Endothelial cell of umbilical vein (primary cell): ENCODE measurements at regions not wholly inside any gene's neighbourhood (a gene's known extent, or its start where the extent isn't known, plus 50 kb on each side); places are given as distances from the start of the nearest gene placed in this dataset.

Experiments
- BruUV-seq: library from RNA; stranded (reverse); fragments of 400-500 nt; replicated peaks from 2 replicates; lab custom pipeline; 2021; lab: Mats Ljungman, UMichigan
- CTCF ChIA-PET: fragments of 300-600, 350-600 bp; sonication (Branson Sonifier 250); formaldehyde crosslinking; loops from one replicate; lab custom pipeline; 2021; ENCODE audit warnings: antibody characterized with exemption, inconsistent platforms; lab: Charles Lee
- POLR2A ChIA-PET: fragments of 300-600, 350-600 bp; sonication (Branson Sonifier 250); formaldehyde crosslinking; loops from one replicate; lab custom pipeline; 2021; ENCODE audit warnings: antibody characterized with exemption, inconsistent platforms; lab: Charles Lee
- DNase-seq: peaks from one replicate; pipeline ENCODE4 v3.0.0-alpha.2; 2011; ENCODE audit warnings: low read depth, low spot score
- FAIRE-seq: peaks from 2 replicates; lab custom pipeline; 2011; peaks lifted over from hg19 to GRCh38; lab: Jason Lieb, UNC
- H2AFZ ChIP-seq: 2 replicates; pipeline ENCODE4 v1.6.0; 2012; ENCODE audit warnings: low read depth, low read length, control low read depth, inconsistent platforms
- H3K27ac ChIP-seq: 2 replicates; pipeline ENCODE4 v1.5.1; 2011; ENCODE audit warnings: low read depth, mild to moderate bottlenecking, control low read depth, low read length, moderate library complexity; ENCODE audit not compliant: insufficient read depth
- H3K27me3 ChIP-seq, 2 experiments: 2 replicates each; pipeline versions ENCODE4 v1.6.0 to v1.6.1; 2011; ENCODE audit warnings: low read length in 2 of 2, mixed read lengths in 1 of 2; ENCODE audit not compliant: control insufficient read depth in 2 of 2, insufficient read depth in 2 of 2
- H3K36me3 ChIP-seq, 2 experiments: 2 replicates in 1 of 2; 3 replicates in 1 of 2; pipeline ENCODE4 v1.5.1; 2011; ENCODE audit warnings: low read length in 2 of 2, mild to moderate bottlenecking in 1 of 2, moderate library complexity in 1 of 2; ENCODE audit not compliant: control insufficient read depth in 2 of 2, insufficient read depth in 2 of 2; ENCODE audit errors: extremely low read depth in 1 of 2
- H3K4me1 ChIP-seq: 3 replicates; pipeline ENCODE4 v1.5.1; 2011; ENCODE audit warnings: mild to moderate bottlenecking, low read length; ENCODE audit not compliant: control insufficient read depth, insufficient read depth; ENCODE audit errors: extremely low read depth
- H3K4me2 ChIP-seq: 2 replicates; pipeline ENCODE4 v1.6.1; 2011; ENCODE audit warnings: low read length, control low read depth, mixed read lengths; ENCODE audit not compliant: insufficient read depth
- H3K4me3 ChIP-seq, 3 experiments: fragments of 200-600 bp in 1 of 3; sonication (generic), shearing (Covaris generic) in 1 of 3; replicated peaks in 1 of 3; 2 replicates each; pipeline ENCODE4 v1.5.1; 2011 to 2016; ENCODE audit warnings: control low read depth in 3 of 3, low read length in 3 of 3, mild to moderate bottlenecking in 2 of 3, inconsistent platforms in 1 of 3, low read depth in 1 of 3, moderate library complexity in 1 of 3; ENCODE audit not compliant: insufficient read depth in 1 of 3
- H3K79me2 ChIP-seq: 2 replicates; pipeline ENCODE4 v1.6.0; 2012; ENCODE audit warnings: low read length, inconsistent platforms; ENCODE audit not compliant: control insufficient read depth, insufficient read depth
- H3K9ac ChIP-seq: replicated peaks from 2 replicates; pipeline ENCODE3; 2011; ENCODE audit warnings: low read length, control low read depth; ENCODE audit not compliant: insufficient read depth; ENCODE audit errors: extremely low read depth
- H3K9me1 ChIP-seq: replicated peaks from 3 replicates; pipeline ENCODE4 v1.6.0; 2011; ENCODE audit warnings: mild to moderate bottlenecking, low read length; ENCODE audit not compliant: control insufficient read depth, insufficient read depth; ENCODE audit errors: extremely low read depth
- H3K9me3 ChIP-seq: replicated peaks from 2 replicates; pipeline ENCODE4 v1.5.1; 2012; ENCODE audit warnings: low read length, inconsistent platforms; ENCODE audit not compliant: control insufficient read depth, insufficient read depth
- H4K20me1 ChIP-seq: replicated peaks from 2 replicates; pipeline ENCODE3; 2011; ENCODE audit warnings: mild to moderate bottlenecking, low read length; ENCODE audit not compliant: control insufficient read depth, insufficient read depth; ENCODE audit errors: extremely low read depth
- EZH2 ChIP-seq: IDR thresholded peaks from 2 replicates; pipeline ENCODE4 v1.6.1; 2012; ENCODE audit warnings: borderline replicate concordance, low read depth, mild to moderate bottlenecking, moderate library complexity, low read length, inconsistent platforms; ENCODE audit not compliant: severe bottlenecking
- FOS ChIP-seq: IDR thresholded peaks from 2 replicates; pipeline ENCODE4 v1.6.1; 2011; ENCODE audit warnings: mild to moderate bottlenecking, low read length, moderate library complexity, borderline replicate concordance; ENCODE audit not compliant: insufficient read depth
- GATA2 ChIP-seq: IDR thresholded peaks from 2 replicates; pipeline ENCODE4 v1.7.0; 2011; ENCODE audit warnings: low read depth, mild to moderate bottlenecking, moderate library complexity, mixed read lengths, low read length; ENCODE audit not compliant: insufficient read length, insufficient read depth
- JUN ChIP-seq: IDR thresholded peaks from 2 replicates; pipeline ENCODE4 v1.6.1; 2011; ENCODE audit warnings: borderline replicate concordance, low read depth; ENCODE audit not compliant: insufficient read length, insufficient read depth
- MYC ChIP-seq: IDR thresholded peaks from one replicate; pipeline ENCODE4 v1.6.1; 2011; ENCODE audit warnings: mild to moderate bottlenecking, low read depth, low read length
- POLR2A ChIP-seq: IDR thresholded peaks from 2 replicates; pipeline ENCODE4 v1.6.1; 2012; ENCODE audit warnings: low read depth, mild to moderate bottlenecking, control low read depth, low read length
- POLR2AphosphoS5 ChIP-seq: IDR thresholded peaks from 2 replicates; pipeline ENCODE4 v1.6.1; 2012; ENCODE audit warnings: low read depth, mild to moderate bottlenecking, control low read depth, low read length, moderate library complexity; ENCODE audit not compliant: insufficient read depth
- dilution Hi-C: fragments of 300-500 bp; cut with MboI; formaldehyde crosslinking; loops from one replicate; pipeline ENCODE4 v1.15.0; 2019; ENCODE audit warnings: low sequenced_read_pairs; ENCODE audit not compliant: extremely low pct_ligation_motif_present
- intact Hi-C: fragments of 100-400 bp; cut with micrococcal nuclease; formaldehyde crosslinking; loops from one replicate; pipeline ENCODE4 v1.10.0; 2022
- TF ChIP-seq, protein P1 (sequence below): IDR thresholded peaks from 2 replicates; pipeline ENCODE4 v1.6.1; 2011; ENCODE audit not compliant: insufficient read depth, insufficient read length
- TF ChIP-seq, protein P2 (sequence below), 2 donors: IDR thresholded peaks; 1 replicate in 1 of 2; 2 replicates in 1 of 2; pipeline ENCODE4 v1.5.1; 2011; ENCODE audit warnings: low read length in 2 of 2, mild to moderate bottlenecking in 2 of 2, moderate library complexity in 2 of 2, control low read depth in 1 of 2, inconsistent platforms in 1 of 2, low read depth in 1 of 2; ENCODE audit not compliant: insufficient read depth in 1 of 2; ENCODE audit errors: extremely low read depth in 1 of 2

DNA sequence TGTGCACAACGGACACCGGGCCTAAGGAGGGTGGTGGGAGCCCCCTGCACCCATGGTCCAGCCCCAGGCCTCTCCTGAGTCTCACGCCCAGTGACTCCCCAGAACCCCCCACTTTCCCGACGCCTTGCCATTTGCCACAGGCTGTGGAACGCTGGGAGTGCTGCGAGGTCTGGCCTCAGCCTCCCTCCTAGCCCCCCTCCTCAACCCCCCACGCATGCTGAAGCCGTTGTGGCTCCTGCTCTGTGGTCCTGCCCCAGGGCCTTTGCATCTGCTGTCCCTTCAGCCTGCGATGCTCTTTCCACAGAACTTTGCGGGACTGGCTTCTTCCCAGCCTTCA is 226.0 kb upstream of the GSE1 start:
- Histone ChIP-seq H3K4me2 (no peak overlapping the region), H3K9ac (no peak overlapping the region), H2AFZ (no peak overlapping the region), H3K4me3 (no peak overlapping the region), H4K20me1 (no peaks in the 10 kb centered on the region), H3K9me1 (no peaks in the 10 kb centered on the region), H3K79me2 (no peaks in the 10 kb centered on the region), H3K9me3 (no peaks in the 10 kb centered on the region), H3K27me3 (no peaks in the 10 kb centered on the region), H3K4me1 (no peaks in the 10 kb centered on the region), H3K27ac (no peak overlapping the region), H3K36me3 (no peaks in the 10 kb centered on the region)
- BruUV-seq: no TSS peak
- dilution Hi-C loops (no loop called here), intact Hi-C loops (no loop called here)
- POLR2A ChIA-PET: no interaction called here
- CTCF ChIA-PET: no interaction called here
- FAIRE-seq (no peak), DNase-seq (no peak)
- TF ChIP-seq GATA2 (no peak), EZH2 (no peak), POLR2AphosphoS5 (no peak)

DNA sequence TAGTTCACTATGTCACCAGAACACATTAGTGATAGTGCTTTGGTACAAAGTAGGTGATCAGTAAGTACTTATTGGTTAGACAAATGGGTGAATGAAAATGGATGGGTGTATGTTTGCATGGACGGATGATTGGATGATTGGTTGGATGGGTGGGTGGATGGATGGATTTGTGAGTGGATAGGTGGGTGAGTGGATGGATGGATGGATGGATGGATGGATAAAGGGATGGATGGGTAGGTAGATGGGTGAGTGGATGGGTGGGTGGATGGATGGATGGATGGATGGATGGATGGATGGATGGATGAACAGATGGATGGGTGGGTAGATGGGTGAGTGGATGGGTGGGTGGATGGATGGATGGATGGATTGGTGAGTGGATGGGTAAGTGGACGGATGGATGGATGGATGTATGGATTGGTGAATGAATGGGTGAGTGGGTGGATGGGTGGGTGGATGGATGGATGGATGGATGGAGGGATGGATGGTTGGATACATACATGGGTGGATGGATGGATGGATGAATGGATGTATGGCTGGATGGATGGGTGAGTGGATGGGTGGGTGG is 225.3 kb upstream of the GSE1 start:
- no peak overlapping the region for H3K4me2 ChIP-seq
- H3K4me1 ChIP-seq: no peaks in the 10 kb centered on the region
- ChIA-PET CTCF (no interaction called here), POLR2A (no interaction called here)
- dilution Hi-C loops (no loop called here), intact Hi-C loops (no loop called here)
- H3K27me3 ChIP-seq: no peaks in the 10 kb centered on the region
- BruUV-seq: no TSS peak
- H2AFZ ChIP-seq: no peak overlapping the region
- no peaks in the 10 kb centered on the region for H3K9me3 ChIP-seq
- H3K4me3 ChIP-seq: no peak overlapping the region
- H4K20me1 ChIP-seq: no peaks in the 10 kb centered on the region
- no peak overlapping the region for H3K9ac ChIP-seq
- no peaks in the 10 kb centered on the region for H3K36me3 ChIP-seq
- no peak for FAIRE-seq
- H3K27ac ChIP-seq: no peak overlapping the region
- TF ChIP-seq POLR2AphosphoS5: no peak
- no peak for TF ChIP-seq GATA2
- TF ChIP-seq, protein P1, sequence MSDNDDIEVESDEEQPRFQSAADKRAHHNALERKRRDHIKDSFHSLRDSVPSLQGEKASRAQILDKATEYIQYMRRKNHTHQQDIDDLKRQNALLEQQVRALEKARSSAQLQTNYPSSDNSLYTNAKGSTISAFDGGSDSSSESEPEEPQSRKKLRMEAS: no peak
- TF ChIP-seq MYC: no peak
- TF ChIP-seq EZH2: no peak
- TF ChIP-seq, protein P2, sequence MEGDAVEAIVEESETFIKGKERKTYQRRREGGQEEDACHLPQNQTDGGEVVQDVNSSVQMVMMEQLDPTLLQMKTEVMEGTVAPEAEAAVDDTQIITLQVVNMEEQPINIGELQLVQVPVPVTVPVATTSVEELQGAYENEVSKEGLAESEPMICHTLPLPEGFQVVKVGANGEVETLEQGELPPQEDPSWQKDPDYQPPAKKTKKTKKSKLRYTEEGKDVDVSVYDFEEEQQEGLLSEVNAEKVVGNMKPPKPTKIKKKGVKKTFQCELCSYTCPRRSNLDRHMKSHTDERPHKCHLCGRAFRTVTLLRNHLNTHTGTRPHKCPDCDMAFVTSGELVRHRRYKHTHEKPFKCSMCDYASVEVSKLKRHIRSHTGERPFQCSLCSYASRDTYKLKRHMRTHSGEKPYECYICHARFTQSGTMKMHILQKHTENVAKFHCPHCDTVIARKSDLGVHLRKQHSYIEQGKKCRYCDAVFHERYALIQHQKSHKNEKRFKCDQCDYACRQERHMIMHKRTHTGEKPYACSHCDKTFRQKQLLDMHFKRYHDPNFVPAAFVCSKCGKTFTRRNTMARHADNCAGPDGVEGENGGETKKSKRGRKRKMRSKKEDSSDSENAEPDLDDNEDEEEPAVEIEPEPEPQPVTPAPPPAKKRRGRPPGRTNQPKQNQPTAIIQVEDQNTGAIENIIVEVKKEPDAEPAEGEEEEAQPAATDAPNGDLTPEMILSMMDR (IDR thresholded peaks at IDR 0.05; ENCODE audit: extremely low read depth in 1 of 2, insufficient read depth in 1 of 2, low read depth in 1 of 2, low read length in 2 of 2): no peak
- no peak for TF ChIP-seq JUN
- TF ChIP-seq POLR2A: no peak
- no peak for TF ChIP-seq FOS
- DNase-seq: no peak
- no peaks in the 10 kb centered on the region for H3K79me2 ChIP-seq
- no peaks in the 10 kb centered on the region for H3K9me1 ChIP-seq
